Psoas muscle (tissue), 7 donors: ENCODE measurements at regions not wholly inside any gene's neighbourhood (a gene's known extent, or its start where the extent isn't known, plus 50 kb on each side); places are given as distances from the start of the nearest gene placed in this dataset.
A peak's percentile ranks its signal among the peaks of the same experiment; 100 is the strongest.

Experiments
- ATAC-seq, 4 donors: fragments of 200-7000 bp; cut with Tn5 transposase; one replicate each; pipeline ENCODE4 v1.9.1; 2020; ENCODE audit warnings: moderate library complexity in 3 of 4, mild to moderate bottlenecking in 2 of 4
- DNase-seq, 2 donors: peaks; one replicate each; pipeline ENCODE4 v3.0.0-alpha.2; 2020
- H3K27ac ChIP-seq: fragments of 200-600 bp; one replicate; pipeline ENCODE4 v1.8.0; 2022
- H3K27me3 ChIP-seq, 3 donors: fragments of 200-600 bp in 1 of 3; one replicate each; pipeline versions ENCODE4 v1.6.1 to v1.8.0; 2013 to 2022; ENCODE audit warnings: low read length in 2 of 3, mild to moderate bottlenecking in 2 of 3, moderate library complexity in 1 of 3; ENCODE audit not compliant: insufficient read depth in 3 of 3
- H3K36me3 ChIP-seq, 2 donors: fragments of 200-600 bp in 1 of 2; one replicate each; pipeline versions ENCODE4 v1.6.1 to v1.8.0; 2013 to 2022; ENCODE audit warnings: low read depth in 1 of 2, mild to moderate bottlenecking in 1 of 2, moderate library complexity in 1 of 2; ENCODE audit not compliant: insufficient read depth in 1 of 2
- H3K4me1 ChIP-seq: fragments of 200-600 bp; one replicate; pipeline ENCODE4 v1.8.0; 2022
- H3K4me3 ChIP-seq: fragments of 200-600 bp; one replicate; pipeline ENCODE4 v1.8.0; 2022; ENCODE audit warnings: mild to moderate bottlenecking
- H3K9me3 ChIP-seq: fragments of 200-600 bp; one replicate; pipeline ENCODE4 v1.8.0; 2022
- WGBS, 3 donors: extraction: QIAGEN DNeasy Blood & Tissue Kit; methylation state at CpG; one replicate each; pipeline versions ENCODE4 v1.1.6 to v1.1.7; 2013; 5-methylcytosine and 5-hydroxymethylcytosine counted together
- intact Hi-C, 2 donors: fragments of 100-400 bp; cut with DNase I; formaldehyde crosslinking; loops; one replicate each; pipeline versions ENCODE4 v1.11.0 to v1.14.2; 2022
- TF ChIP-seq, protein P1 (sequence below): fragments of 200-600 bp; IDR thresholded peaks from one replicate; pipeline ENCODE4 v1.8.0; 2022; ENCODE audit warnings: antibody characterized with exemption
- donor health status: healthy with polysubstance abuse.
- donor health status: DM: no; HTN: no; CAD: no; lungs with moderate emphysema.
- donor health status: Bipolar disorder and iron deficiency.
- donor health status: healthy.
- donor health status: DM: yes; HTN: yes; CAD: no.
- donor health status: DM: no; HTN: no; CAD: no.
- donor health status: DM: yes; HTN: yes; CAD: no.

- no peaks in the 10 kb centered on the region for H3K4me1 ChIP-seq
- H3K9me3 ChIP-seq = peaks cover 22% of the 10 kb centered on the region
- H3K36me3 ChIP-seq = no peaks in the 10 kb centered on the region
- ATAC-seq (peak in 1 of 4 donors; percentile 25), DNase-seq (peak in 1 of 2 donors; percentile 37)
- peaks cover 0 to 15% (median 0%) of the 10 kb centered on the region in 3 donors for H3K27me3 ChIP-seq
- H3K27ac ChIP-seq = no peak overlapping the region
- TF ChIP-seq, protein P1, sequence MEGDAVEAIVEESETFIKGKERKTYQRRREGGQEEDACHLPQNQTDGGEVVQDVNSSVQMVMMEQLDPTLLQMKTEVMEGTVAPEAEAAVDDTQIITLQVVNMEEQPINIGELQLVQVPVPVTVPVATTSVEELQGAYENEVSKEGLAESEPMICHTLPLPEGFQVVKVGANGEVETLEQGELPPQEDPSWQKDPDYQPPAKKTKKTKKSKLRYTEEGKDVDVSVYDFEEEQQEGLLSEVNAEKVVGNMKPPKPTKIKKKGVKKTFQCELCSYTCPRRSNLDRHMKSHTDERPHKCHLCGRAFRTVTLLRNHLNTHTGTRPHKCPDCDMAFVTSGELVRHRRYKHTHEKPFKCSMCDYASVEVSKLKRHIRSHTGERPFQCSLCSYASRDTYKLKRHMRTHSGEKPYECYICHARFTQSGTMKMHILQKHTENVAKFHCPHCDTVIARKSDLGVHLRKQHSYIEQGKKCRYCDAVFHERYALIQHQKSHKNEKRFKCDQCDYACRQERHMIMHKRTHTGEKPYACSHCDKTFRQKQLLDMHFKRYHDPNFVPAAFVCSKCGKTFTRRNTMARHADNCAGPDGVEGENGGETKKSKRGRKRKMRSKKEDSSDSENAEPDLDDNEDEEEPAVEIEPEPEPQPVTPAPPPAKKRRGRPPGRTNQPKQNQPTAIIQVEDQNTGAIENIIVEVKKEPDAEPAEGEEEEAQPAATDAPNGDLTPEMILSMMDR = no peak
- no peak overlapping the region for H3K4me3 ChIP-seq
- intact Hi-C loops = no loop called here
- 36 to 64% (median 38%) methylated on average over 35 to 51 of the region's 51 CpGs for WGBS, 3 donors
These were observed 1516.4 kb upstream of the DEFB115 start for GRCh38 chr20:29740951-29741593.

DNA sequence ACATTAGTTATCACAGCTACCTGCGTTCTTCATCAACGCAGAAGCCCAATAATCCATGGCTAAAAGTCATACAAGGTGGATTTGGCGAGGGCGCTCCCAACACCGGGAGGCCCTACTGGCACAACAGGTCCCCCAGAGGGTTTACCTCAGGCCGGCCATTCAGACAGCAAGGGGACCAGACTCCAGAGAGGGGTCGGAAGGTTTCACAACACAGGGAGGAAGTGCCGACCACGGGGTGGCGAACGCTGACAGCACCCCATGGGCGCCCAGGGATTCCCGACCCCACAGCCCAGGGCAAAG is 1515.9 kb upstream of the DEFB115 start:
- Histone ChIP-seq H3K27me3 (peaks cover 0 to 15% (median 0%) of the 10 kb centered on the region in 3 donors), H3K36me3 (no peaks in the 10 kb centered on the region), H3K9me3 (peaks cover 17% of the 10 kb centered on the region), H3K27ac (no peak overlapping the region), H3K4me1 (no peaks in the 10 kb centered on the region), H3K4me3 (no peak overlapping the region)
- WGBS, 3 donors = 34 to 50% (median 36%) methylated on average over 11 to 13 of the region's 13 CpGs
- TF ChIP-seq, protein P1 = no peak
- ATAC-seq (no peak), DNase-seq (no peak)
- intact Hi-C loops = no loop called here

DNA sequence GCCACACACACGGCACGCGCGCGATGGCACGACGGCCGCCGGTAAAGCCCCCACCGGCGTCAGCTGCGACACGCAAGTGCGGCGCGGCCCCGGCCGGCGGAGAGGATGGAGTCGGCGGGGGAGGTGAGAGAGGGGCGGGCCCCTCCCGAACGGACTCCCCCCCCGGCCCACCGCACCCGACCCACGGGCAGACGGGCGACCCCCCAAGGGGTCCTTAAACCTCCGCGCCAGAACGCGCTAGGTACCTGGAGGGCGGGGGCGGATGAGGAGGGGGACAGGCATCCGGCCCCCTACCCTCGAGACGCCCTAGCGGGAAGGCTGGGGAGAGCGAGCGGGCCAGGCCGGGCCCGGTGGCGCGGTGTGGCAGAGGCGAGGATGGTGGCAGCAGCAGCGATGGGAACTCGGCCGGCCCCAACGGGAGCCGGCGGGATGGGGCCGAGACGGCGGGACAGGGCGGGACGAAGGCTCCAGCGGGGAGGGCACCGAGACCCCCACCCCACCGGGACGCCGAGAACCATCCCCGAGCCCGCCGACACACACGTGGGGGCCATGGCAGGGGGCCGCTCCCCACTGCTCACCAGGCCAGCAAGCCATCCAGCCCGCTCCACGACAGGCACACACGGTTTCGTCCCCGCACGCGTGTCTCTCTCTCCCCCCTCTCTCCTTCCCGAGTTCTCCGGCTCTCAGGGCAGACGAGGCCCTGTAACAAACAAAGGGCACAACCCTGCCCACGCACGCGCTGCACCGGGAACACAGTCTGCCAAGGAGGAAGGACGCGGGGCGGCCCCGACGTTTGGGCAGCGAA is 1515.4 kb upstream of the DEFB115 start:
- H3K27ac ChIP-seq = no peak overlapping the region
- H3K4me3 ChIP-seq = no peak overlapping the region
- ATAC-seq (peak in 1 of 4 donors; percentile 42), DNase-seq (peak in 1 of 2 donors; percentile 36)
- TF ChIP-seq, protein P1 = no peak
- H3K27me3 ChIP-seq = peaks cover 0 to 15% (median 0%) of the 10 kb centered on the region in 3 donors
- 35 to 60% (median 51%) methylated on average over 57 to 88 of the region's 88 CpGs for WGBS, 3 donors
- no peaks in the 10 kb centered on the region for H3K4me1 ChIP-seq
- peaks cover 13% of the 10 kb centered on the region for H3K9me3 ChIP-seq
- no peaks in the 10 kb centered on the region for H3K36me3 ChIP-seq
- intact Hi-C loops = no loop called here

GRCh38 chr20:29742699-29743100 is 1514.8 kb upstream of the DEFB115 start:
- no peak for ATAC-seq
- H3K27me3 ChIP-seq = peaks cover 0 to 15% (median 0%) of the 10 kb centered on the region in 3 donors
- WGBS, 3 donors = 37 to 65% (median 38%) methylated on average over 33 to 41 of the region's 41 CpGs
- H3K27ac ChIP-seq = no peak overlapping the region
- H3K9me3 ChIP-seq = peaks cover 11% of the 10 kb centered on the region
- no peak for DNase-seq
- H3K36me3 ChIP-seq = no peaks in the 10 kb centered on the region
- H3K4me3 ChIP-seq = no peak overlapping the region
- TF ChIP-seq, protein P1 = no peak
- intact Hi-C loops = no loop called here
- H3K4me1 ChIP-seq = no peaks in the 10 kb centered on the region
